DND-41 (cell line): ENCODE measurements at regions not wholly inside any gene's neighbourhood (a gene's known extent, or its start where the extent isn't known, plus 50 kb on each side); places are given as distances from the start of the nearest gene placed in this dataset.

ENCODE experiments used
- EZH2 ChIP-seq: IDR thresholded peaks from 3 replicates; pipeline ENCODE4 v1.6.1; 2012; ENCODE audit warnings: borderline replicate concordance, low read depth, mild to moderate bottlenecking, moderate library complexity, low read length, inconsistent platforms; ENCODE audit not compliant: severe bottlenecking
- TF ChIP-seq, protein P1 (sequence below): IDR thresholded peaks from 2 replicates; pipeline ENCODE4 v1.5.1; 2012; ENCODE audit warnings: borderline replicate concordance, low read length, moderate library complexity, mild to moderate bottlenecking; ENCODE audit not compliant: poor library complexity, severe bottlenecking; ENCODE audit errors: extremely low read depth

DNA sequence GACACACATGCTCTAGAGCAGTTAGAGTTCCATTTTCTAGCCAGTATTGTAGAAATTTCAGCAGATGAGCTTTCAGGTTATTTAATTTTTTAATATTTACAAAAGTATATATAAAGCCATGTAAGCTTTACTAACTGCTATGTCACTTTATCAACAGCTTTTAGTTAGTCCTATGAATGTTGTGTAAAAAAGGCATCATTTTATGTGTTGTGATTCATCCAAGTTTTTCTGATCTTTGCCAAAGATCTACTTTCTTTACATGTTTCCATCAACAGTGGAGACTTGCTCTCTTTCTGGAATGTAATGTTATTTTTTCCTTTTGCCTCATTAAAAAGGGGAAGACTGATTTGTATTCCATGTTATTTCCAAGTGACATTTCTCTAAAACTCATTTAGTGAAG is 125.2 kb upstream of the TFPI start:
- TF ChIP-seq, protein P1, sequence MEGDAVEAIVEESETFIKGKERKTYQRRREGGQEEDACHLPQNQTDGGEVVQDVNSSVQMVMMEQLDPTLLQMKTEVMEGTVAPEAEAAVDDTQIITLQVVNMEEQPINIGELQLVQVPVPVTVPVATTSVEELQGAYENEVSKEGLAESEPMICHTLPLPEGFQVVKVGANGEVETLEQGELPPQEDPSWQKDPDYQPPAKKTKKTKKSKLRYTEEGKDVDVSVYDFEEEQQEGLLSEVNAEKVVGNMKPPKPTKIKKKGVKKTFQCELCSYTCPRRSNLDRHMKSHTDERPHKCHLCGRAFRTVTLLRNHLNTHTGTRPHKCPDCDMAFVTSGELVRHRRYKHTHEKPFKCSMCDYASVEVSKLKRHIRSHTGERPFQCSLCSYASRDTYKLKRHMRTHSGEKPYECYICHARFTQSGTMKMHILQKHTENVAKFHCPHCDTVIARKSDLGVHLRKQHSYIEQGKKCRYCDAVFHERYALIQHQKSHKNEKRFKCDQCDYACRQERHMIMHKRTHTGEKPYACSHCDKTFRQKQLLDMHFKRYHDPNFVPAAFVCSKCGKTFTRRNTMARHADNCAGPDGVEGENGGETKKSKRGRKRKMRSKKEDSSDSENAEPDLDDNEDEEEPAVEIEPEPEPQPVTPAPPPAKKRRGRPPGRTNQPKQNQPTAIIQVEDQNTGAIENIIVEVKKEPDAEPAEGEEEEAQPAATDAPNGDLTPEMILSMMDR = no peak
- no peak for TF ChIP-seq EZH2
